ENCODE measurements at regions not wholly inside any gene's neighbourhood (a gene's known extent, or its start where the extent isn't known, plus 50 kb on each side); places are given as distances from the start of the nearest gene placed in this dataset.

GRCh38 chrX:137646472-137646871 lies 80.5 kb downstream of the ZIC3 start:
- TF ChIP-seq CTCF (IDR thresholded peaks at IDR 0.05; ENCODE audit: low read depth, low read length): no peak
- no peak for DNase-seq (ENCODE audit: extremely low read depth, low read depth)

GRCh38 chrX:137651647-137652046 lies 85.7 kb downstream of the ZIC3 start:
- TF ChIP-seq CTCF (IDR thresholded peaks at IDR 0.05; ENCODE audit: low read depth, low read length): no peak
- DNase-seq (ENCODE audit: extremely low read depth, low read depth): no peak

- no peak for TF ChIP-seq CTCF (IDR thresholded peaks at IDR 0.05; ENCODE audit: low read depth, low read length)
- no peak for DNase-seq (ENCODE audit: extremely low read depth, low read depth)
These were observed 86.2 kb downstream of the ZIC3 start for GRCh38 chrX:137652086-137652485.

GRCh38 chrX:137654481-137654880 lies 88.6 kb downstream of the ZIC3 start:
- DNase-seq (ENCODE audit: extremely low read depth, low read depth): no peak
- TF ChIP-seq CTCF (IDR thresholded peaks at IDR 0.05; ENCODE audit: low read depth, low read length): no peak

GRCh38 chrX:137667776-137668175 lies 101.8 kb downstream of the ZIC3 start:
- TF ChIP-seq CTCF (IDR thresholded peaks at IDR 0.05; ENCODE audit: low read depth, low read length): no peak
- no peak for DNase-seq (ENCODE audit: extremely low read depth, low read depth)

- no peak for TF ChIP-seq CTCF (IDR thresholded peaks at IDR 0.05; ENCODE audit: low read depth, low read length)
- DNase-seq (ENCODE audit: extremely low read depth, low read depth): no peak
These were observed 118.7 kb downstream of the ZIC3 start for GRCh38 chrX:137684591-137684990.

- DNase-seq (ENCODE audit: extremely low read depth, low read depth): no peak
- TF ChIP-seq CTCF (IDR thresholded peaks at IDR 0.05; ENCODE audit: low read depth, low read length): no peak
These were observed 129.5 kb downstream of the ZIC3 start for GRCh38 chrX:137695417-137695816.
